IMR-90 (cell line): ENCODE measurements at regions not wholly inside any gene's neighbourhood (a gene's known extent, or its start where the extent isn't known, plus 50 kb on each side); places are given as distances from the start of the nearest gene placed in this dataset.

Experiments
- BHLHE40 ChIP-seq: fragments of 150-350 bp; IDR thresholded peaks from 2 replicates; pipeline ENCODE4 v1.6.1; 2016; ENCODE audit warnings: mild to moderate bottlenecking, low read depth, low read length
- MAZ ChIP-seq: IDR thresholded peaks from 2 replicates; pipeline ENCODE4 v1.6.1; 2012; ENCODE audit warnings: low read depth, mild to moderate bottlenecking, low read length, improper control_type of control experiment, moderate library complexity, borderline replicate concordance
- POLR2A ChIP-seq: IDR thresholded peaks from 2 replicates; pipeline ENCODE4 v1.6.1; 2012; ENCODE audit warnings: mild to moderate bottlenecking, low read depth, low read length
- RAD21 ChIP-seq: IDR thresholded peaks from 2 replicates; pipeline ENCODE4 v1.6.1; 2012; ENCODE audit warnings: low read length, improper control_type of control experiment
- RCOR1 ChIP-seq: IDR thresholded peaks from 2 replicates; pipeline ENCODE4 v1.6.1; 2012; ENCODE audit warnings: mild to moderate bottlenecking, low read length, improper control_type of control experiment; ENCODE audit not compliant: insufficient replicate concordance
- RFX5 ChIP-seq: IDR thresholded peaks from 2 replicates; pipeline ENCODE4 v1.8.0; 2012; ENCODE audit warnings: low read depth, mild to moderate bottlenecking, low read length, moderate library complexity
- TF ChIP-seq, protein P1 (sequence below): conservative IDR thresholded peaks from 2 replicates; pipeline ENCODE4 v1.5.1; 2012; ENCODE audit warnings: mild to moderate bottlenecking, low read depth, low read length, improper control_type of control experiment
- TF ChIP-seq, protein P2 (sequence below): fragments of 150-350 bp; IDR thresholded peaks from 2 replicates; pipeline ENCODE4 v1.6.1; 2017; ENCODE audit warnings: mild to moderate bottlenecking, antibody characterized with exemption, low read length, low read depth

DNA sequence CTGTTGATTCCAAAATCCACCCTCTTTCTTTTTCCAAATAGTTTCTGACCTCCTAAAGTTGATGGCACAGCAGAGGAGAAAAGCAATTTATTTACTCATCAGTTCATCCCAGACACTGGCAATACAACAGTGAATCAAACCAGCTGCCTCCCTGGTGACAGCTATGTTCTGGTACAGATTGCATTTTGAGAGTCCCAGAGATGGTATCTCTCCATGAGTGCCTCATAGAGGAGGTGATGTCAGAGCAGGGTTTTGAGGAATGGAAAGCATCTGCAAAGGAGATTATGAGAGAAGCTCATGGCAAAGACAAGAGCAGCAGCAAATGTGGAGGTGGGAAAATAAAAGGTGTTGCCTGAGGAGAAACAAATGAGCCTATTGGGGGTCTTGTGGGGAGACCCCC is 377.2 kb downstream of the MN1 start:
- TF ChIP-seq POLR2A (no peak), RCOR1 (no peak), MAZ (no peak), BHLHE40 (no peak), RAD21 (no peak), RFX5 (no peak)
- TF ChIP-seq, protein P1, sequence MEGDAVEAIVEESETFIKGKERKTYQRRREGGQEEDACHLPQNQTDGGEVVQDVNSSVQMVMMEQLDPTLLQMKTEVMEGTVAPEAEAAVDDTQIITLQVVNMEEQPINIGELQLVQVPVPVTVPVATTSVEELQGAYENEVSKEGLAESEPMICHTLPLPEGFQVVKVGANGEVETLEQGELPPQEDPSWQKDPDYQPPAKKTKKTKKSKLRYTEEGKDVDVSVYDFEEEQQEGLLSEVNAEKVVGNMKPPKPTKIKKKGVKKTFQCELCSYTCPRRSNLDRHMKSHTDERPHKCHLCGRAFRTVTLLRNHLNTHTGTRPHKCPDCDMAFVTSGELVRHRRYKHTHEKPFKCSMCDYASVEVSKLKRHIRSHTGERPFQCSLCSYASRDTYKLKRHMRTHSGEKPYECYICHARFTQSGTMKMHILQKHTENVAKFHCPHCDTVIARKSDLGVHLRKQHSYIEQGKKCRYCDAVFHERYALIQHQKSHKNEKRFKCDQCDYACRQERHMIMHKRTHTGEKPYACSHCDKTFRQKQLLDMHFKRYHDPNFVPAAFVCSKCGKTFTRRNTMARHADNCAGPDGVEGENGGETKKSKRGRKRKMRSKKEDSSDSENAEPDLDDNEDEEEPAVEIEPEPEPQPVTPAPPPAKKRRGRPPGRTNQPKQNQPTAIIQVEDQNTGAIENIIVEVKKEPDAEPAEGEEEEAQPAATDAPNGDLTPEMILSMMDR, result no peak
- TF ChIP-seq, protein P2, sequence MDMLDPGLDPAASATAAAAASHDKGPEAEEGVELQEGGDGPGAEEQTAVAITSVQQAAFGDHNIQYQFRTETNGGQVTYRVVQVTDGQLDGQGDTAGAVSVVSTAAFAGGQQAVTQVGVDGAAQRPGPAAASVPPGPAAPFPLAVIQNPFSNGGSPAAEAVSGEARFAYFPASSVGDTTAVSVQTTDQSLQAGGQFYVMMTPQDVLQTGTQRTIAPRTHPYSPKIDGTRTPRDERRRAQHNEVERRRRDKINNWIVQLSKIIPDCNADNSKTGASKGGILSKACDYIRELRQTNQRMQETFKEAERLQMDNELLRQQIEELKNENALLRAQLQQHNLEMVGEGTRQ, result no peak
